NOMO-1 (cell line): ENCODE measurements at regions not wholly inside any gene's neighbourhood (a gene's known extent, or its start where the extent isn't known, plus 50 kb on each side); places are given as distances from the start of the nearest gene placed in this dataset.

ENCODE experiments used
- DNase-seq, 2 experiments: peaks; one replicate each; lab custom pipeline; 2025; ENCODE audit not compliant: unreplicated experiment in 2 of 2; lab: John Stamatoyannopoulos, UW

GRCh38 chr16:59941594-59941993, 1207.5 kb upstream of the GOT2 start:
- no peak for DNase-seq

- no peak for DNase-seq
Observed at GRCh38 chr16:59920054-59920453, 1185.9 kb upstream of the GOT2 start.

DNA sequence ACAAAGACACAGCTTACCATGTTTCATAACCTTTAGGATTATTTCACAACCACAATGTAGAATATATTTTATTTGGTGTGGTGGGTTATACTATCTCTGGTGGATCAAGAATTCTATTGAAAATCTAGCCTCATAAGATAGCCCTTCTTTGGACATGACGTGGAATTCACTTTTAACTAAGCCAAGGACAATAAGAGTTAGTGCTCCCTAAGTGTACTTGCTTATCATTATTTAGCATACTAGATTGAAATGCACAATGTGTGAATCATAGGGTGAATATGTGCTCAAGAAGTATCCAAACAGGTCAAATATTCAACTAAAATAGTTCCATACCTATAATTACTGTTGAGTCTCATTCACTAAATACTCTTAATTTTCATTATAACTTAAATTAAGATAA, 1179.5 kb upstream of the GOT2 start:
- no peak for DNase-seq

DNA sequence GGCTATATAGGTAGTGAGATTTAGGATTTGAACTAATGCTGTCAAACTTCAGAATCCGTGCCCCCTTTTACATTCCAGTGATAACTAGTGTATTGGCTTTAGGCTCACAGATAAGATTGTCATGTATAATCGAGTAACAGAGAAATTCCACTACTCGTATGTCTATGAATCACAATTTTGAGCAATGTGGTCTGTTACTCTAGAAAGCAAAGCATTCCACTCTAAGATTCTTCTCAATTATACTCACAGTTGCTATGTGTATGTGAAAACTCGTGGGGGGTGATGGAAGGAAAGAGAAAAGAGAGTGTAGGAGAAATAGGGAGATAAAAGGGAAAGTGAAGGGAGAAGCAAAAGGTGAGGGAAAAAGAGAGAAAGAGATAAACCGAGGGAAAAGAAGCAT, 1175.1 kb upstream of the GOT2 start:
- no peak for DNase-seq

DNA sequence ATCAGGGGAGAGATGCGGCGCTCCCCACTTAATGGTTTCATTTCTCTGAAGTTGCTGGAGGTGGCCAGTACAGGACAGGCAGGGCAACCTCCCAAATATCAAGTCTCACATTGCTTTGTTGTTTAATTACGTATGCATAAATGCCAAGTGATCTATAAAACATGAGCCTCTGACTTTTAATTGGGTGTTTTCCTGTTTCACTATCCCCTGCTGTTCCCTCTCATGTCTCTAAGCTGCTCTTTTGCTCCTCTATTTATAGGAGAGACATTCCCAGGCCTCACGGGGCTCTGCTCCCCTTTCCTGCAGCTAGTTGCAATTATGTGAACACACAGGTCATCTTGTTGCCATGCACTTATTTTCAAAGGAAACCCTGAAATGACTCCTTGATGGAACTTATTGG, 1173.5 kb upstream of the GOT2 start:
- no peak for DNase-seq

DNA sequence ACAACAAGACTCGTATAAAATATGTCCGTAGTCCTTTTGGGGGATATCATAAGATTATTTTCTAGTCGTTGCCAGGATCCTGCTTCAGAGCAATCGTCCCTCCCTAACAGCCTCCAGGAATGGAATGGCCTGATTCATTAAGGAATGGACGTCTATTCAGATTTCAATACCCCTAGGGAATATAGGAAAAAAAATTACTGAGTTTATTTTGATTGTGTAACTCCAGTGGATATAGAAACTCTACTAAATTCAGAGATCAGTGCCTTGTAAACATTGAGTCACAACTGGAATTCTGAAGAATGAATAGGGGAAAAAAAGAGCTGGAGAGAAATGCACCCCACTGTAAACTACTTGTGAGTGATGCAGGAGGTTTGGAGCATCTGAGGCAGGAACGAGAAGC, 1171.5 kb upstream of the GOT2 start:
- DNase-seq: no peak

GRCh38 chr16:59905131-59905530, 1171.0 kb upstream of the GOT2 start:
- no peak for DNase-seq

DNA sequence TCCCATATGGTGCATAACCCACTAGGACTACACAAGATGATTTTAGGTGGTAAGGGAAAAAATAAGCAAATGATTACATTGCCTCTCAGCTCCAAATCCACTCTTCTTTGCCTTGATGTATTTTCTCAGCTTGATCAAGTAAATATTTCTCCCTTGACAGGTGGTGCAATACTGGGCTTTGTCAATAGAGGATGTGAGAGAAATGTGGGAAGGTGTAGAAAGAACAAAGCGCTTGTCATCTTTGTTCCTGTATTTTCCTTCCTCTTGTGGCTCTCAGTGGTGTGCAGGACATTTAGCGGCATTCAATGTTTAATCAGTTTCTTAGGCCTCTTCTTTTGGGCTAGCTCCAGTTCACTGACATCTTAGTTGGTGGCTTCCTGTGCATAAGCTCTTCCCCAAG, 1165.8 kb upstream of the GOT2 start:
- peak; percentile 67 to 80 for DNase-seq

- no peak for DNase-seq
Observed at GRCh38 chr16:59892376-59892775, 1158.3 kb upstream of the GOT2 start.

- DNase-seq: no peak
Observed at GRCh38 chr16:59887856-59888255, 1153.7 kb upstream of the GOT2 start.

DNA sequence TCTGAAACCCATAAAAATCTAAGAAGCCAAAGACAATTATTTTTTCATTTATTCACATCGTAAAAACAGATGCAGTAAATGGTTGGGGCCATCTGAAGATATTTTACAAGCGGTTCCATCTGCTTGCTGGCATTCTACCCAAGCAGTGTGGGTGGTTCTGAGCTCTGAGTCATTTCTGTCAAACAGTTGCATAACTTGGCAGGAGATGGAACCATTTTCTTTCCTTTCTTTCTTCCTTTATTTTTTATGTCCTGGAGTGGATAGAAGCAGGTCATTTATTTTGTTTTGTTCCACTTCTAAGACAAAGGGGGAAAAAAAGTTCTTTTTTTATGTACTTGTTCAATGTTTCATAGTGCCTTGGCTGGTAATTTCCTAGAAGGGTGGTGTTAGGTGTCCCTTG, 1151.9 kb upstream of the GOT2 start:
- peak; percentile 18 to 57 for DNase-seq

- peak in 1 of 2 experiments; percentile 10 for DNase-seq
Observed at GRCh38 chr16:59881376-59881775, 1147.3 kb upstream of the GOT2 start.

- no peak for DNase-seq
Observed at GRCh38 chr16:59880611-59881010, 1146.5 kb upstream of the GOT2 start.

DNA sequence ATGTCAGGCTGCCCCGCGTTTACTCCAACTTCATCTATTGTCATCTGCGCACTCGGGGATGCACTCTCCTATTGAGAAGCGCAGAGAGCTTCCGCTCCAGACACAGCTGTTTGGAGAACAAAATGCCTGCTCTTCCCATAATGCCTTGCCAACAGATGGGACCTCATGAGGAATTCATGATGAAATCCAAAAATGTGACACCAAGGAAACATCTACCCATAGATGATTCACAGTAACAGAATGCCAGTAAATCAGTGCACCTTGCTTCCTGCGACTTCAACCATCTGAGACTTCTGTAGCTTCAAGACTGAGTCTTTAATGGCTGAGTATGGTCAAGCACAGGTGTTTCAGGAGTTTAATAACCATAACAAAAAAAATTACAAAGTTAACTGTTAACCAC, 1144.9 kb upstream of the GOT2 start:
- no peak for DNase-seq

DNA sequence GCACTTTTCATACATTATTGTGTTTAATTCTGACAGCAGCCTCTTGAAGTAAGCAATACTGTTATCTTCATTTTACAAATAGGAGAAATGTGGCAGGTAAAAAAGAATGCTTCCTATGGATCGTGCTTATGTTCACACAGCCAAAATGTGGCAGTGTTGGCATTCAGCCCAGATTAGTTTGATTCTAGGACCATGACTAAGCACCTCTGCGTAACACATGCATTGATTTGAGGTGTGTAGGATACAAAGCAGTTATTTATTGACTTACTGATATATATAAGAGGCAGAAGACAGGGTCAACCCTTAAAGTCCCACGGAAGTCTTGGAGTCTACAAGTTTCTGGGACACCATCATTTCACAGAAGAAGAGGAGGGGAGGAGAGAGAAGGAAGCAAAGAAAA, 1144.4 kb upstream of the GOT2 start:
- no peak for DNase-seq

- no peak for DNase-seq
Observed at GRCh38 chr16:59864981-59865666, 1131.0 kb upstream of the GOT2 start.

DNA sequence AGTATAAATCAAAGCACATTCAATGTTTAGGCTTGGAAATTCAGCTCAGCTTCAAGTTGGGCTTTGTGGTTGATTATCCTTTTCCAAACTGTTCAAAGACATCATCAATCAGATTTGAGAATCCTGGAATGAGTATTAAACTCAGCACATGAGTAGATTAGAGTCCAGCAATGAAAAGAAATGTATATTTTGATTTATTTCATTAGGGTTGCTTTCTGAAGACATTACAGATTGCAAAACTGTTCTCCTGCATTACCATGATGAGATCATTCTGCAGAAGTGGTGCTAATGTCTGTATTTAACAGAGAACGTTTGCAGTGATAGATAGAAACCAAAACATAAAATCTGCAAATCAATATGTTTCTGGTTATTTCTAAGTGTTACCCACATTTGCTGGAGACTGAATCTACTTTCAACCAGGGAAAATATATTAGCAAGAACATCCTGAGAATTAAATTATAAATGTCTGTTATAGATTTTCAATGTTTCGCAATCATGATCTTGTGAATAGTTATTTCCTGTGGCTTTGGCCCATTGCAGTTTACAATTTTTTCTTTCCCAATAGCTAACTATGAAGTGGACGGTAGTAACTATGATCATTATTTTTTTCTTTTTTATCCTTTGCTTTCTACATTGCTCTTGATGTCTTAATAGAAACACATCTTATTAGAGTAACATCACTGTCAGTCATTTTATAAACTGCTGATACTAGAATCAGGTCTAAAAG, 1125.7 kb upstream of the GOT2 start:
- peak in 1 of 2 experiments; percentile 35 for DNase-seq

- no peak for DNase-seq
Observed at GRCh38 chr16:59854846-59855439, 1120.8 kb upstream of the GOT2 start.

- DNase-seq: no peak
Observed at GRCh38 chr16:59849716-59850115, 1115.6 kb upstream of the GOT2 start.

DNA sequence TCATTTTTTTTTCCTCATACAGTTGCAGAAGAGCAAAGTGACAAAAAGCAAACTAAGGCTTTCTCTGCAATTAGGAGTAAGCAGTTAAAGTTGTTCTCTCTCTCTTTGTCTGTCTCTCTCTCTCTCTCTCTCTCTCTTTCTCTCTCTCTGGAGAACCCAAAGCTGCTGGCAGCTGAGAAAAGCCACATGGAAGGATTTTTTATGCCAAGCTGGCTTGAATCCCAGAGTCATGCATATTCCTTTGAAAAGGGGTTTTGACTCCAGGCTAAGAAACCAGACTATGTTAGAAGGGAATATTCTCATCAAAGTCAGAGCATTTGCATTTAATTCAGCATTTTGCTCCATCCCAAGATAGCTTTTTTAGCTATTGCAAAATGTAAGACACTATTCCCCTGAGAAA, 1114.2 kb upstream of the GOT2 start:
- no peak for DNase-seq

- DNase-seq: no peak
Observed at GRCh38 chr16:59840169-59840568, 1106.1 kb upstream of the GOT2 start.

DNA sequence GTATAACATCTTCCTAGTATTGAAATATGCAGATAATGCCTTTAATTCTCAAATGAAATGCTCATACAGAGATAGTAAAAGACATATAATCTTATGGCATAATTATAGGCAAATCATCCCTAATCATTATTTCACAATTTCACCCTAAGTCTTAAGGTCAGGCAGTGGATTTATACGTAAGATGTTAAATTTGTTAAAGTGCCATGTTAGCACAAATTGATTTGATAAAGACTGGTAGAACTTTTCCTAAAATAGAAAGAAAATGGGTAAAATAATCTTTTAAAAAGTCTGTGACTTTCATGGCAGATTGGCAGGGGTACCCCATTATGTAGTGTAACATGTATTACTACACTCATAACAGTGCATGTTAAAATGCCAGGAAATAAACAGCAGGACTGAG, 1092.7 kb upstream of the GOT2 start:
- no peak for DNase-seq
